GM21786 (cell line): ENCODE measurements at regions not wholly inside any gene's neighbourhood (a gene's known extent, or its start where the extent isn't known, plus 50 kb on each side); places are given as distances from the start of the nearest gene placed in this dataset.

Experiments
- ATAC-seq: cut with Tn5 transposase; IDR thresholded peaks from one replicate; pipeline ENCODE4 v1.9.1; 2021; ENCODE audit not compliant: unreplicated experiment

DNA sequence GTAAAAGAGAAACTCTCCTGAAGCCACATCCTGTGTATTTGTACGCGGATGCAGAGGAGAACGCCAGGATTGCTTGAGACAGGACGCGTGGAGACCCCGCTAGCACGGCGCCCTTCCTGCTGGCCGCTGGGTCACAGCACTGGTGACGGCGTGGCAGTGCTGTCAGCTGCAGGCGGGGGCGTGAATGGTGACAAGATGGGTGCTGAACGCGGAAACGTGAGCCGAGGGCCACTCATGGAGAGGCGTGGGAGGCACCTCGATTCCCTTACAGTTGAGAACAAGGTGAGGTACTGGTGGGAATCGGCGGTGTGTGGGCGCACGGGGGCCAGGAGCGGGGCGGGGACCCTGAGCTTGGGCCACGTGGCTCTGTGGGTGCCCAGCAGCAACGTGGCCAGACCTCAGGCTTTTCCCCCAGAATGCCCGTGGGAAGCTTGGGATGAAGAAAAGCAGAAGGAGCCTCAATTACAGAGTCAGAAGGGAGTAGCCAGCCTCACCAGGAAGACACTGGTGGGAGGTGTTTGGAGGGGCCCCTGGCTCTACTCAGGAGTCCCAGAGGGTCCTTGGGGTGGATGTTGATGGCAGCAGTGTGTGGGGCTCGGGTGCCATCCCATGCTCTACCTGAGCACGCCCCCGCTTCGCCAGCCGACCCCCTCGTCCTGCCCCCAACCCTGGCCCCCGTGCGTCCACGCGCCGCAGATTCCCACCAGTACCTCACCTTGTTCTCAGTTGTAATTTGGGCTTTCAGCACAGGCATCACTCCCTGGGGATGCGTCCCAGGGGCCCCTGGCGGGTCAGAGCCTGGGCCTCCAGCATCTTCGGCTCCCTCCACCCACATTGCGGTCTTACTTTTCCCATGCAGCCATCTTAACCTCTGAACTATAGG is 208.4 kb upstream of the TCERG1L start:
- no peak for ATAC-seq

DNA sequence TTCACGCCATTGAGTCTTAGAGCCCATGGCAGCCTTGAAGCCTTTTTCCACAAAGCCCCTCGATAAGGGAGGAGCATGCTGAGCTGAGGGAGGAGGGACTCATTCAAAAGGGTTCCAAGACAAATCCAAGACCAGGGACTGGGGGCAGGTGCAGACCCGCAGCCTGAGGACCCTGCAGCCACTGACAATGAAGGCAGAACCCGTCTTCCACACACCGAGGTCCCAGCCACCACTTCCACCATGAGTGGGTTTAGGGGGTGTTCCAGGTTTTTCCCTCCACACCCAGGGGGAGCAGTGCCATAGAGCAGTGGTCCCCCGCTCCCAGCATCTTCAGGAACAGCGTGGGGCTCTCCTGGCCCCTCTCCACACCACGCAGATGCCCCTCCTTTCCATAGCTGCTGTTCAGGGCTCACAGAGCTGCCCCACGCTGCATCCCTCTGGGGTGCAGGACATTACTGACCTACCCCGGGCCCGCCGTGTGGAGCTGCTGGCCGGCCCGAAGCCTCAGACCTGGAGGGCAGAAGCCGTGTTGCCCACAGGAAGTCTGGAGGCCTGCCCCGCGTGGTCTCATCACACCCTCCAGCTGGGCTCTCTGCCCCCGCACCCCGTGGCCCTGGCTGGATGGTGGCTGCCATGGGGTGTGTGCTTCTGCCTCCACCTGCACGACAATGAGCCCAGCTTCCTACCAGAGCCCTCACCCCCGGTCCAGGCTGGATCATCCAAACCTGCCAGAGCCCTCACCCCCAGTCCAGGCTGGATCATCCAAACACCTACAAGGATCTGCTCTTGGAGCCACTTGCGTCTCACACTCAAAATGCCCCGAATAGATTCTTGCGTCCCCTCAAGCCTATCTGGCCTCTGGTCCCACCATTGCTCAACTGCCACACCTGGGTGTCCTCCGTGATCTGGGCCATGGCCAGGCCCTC is 220.0 kb upstream of the TCERG1L start:
- no peak for ATAC-seq

DNA sequence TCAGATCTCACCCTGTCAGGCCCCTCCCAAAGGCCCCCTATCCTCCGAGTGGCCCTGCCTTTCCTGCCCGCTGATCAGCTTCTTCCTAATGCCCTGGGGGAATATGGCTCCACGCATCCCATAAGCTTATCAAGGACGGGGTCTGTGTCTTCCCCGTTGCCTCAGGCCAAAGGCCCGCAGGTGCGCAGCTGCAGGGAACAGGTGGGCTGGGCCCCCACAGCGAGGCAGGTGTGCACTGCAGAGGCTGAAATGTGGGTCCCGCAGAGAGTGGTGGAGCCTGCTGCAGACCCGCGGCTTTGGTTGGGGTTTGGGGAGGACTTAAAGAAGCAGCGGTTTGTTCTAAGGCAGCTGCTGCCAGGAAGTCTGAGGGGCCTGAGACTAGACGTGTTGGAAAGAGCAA is 220.8 kb upstream of the TCERG1L start:
- ATAC-seq: no peak

DNA sequence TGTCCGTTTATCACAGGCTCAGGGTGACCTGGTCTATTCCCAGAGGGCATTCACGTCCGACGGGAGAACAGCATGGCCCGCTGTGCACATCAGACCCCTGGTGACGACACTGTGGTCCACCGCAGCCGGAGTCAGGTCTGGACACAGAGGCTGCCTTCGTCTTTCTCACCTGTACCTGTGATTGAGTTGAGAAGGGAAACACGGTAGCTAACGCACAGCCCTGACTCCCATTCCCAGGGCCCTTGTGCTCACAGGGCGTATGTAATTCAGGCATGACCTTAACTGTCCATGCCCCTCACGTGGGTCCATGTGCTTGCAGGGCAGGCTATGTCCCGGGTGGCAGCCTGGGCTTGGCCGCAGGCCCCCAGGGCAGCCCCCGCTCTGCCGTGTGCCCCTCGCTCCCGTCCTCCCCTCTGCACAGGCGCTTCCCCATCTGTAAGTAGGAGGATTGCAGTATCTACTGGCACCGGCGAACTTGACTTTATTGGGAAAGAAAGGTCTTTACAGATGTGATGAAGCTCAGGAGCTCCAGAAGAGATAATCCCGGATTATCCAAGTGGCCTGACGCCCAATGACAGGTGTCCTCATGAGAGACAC is 221.3 kb upstream of the TCERG1L start:
- no peak for ATAC-seq

DNA sequence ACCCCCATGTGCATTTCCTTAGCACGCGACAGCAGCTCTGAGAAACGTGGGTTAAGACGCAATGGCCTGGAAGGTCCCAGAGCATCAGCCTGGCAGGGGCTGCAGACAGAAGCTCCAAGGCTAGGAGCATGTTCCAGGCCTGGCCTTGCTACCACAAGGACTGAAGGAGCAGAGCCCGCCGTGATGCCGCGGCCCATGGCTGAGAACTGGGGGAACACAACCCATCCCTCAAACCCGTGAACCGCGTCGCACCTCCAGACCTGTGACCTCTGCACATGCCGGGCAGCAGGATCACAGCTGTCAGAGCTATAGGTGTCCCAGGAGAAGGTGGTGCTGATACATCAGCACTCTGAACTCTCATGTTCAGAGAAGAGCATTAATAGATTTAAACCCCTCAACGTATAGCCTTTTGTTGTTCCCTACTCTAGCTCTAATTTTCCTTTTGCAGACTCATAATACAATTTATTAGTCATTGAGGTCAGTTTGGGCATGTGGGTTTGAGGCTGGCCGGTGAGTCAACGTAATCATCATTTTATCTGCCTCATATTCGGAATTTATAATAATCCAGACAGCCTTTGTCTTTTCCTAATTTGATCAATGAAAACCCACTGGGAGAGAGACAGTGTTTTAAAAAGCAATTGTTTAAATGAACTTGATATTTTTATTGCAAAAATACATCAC is 222.5 kb upstream of the TCERG1L start:
- no peak for ATAC-seq

DNA sequence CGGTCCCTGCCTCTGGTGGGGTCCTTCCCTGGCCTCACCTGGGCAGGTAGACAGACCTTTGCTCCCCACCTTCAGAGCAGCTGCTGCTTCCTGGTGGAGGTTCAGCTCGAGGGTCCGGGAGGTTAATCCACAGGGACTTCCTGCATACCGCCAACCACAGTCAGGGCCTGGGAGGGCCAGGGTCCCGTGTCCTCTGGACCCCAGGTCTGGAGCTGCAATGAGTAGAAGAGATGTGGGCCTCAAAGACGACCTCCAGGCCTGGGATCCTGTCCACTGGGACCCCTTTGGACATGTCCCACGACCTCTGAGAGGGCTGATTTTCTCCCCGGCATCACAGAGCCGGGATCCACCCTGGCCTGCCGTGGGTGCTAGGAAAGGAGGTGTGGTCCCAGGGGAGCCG is 223.3 kb upstream of the TCERG1L start:
- no peak for ATAC-seq

DNA sequence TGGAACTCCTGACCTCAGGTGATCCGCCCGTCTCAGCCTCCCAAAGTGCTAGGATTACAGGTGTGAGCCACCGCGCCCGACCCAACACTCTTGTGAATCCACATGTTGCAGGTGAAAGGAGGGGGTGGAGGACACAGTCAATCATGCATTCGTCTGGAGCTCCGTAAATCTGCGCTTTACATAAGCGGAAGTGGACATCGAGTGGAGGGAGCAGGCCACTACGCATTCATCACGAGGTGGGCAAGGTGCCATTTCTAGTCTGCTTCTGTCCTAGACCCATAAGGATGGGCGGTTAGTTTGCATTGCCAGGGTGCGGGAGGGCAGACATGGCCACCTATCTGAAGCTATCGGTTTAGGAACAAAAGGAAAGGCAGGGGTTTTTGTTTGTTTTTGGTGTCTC is 225.2 kb upstream of the TCERG1L start:
- ATAC-seq: no peak

DNA sequence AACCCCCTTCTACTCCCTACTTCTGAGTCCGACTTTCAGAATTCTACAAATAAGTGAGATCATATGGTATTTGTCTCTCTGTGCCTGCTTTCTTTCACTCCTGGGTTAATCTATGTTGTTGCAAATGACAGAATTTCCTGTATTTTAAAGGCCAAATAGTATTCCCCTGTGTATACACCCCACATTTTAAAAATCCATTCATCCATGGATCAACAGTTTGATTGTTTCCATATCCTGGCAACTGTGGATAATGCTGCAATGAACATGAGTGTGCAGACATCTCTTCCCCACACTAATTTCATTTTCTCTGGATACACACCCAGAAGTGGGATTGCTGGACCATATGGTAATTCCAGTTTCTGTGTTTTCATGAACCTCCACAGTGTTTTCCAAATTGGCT is 225.8 kb upstream of the TCERG1L start:
- ATAC-seq: no peak

DNA sequence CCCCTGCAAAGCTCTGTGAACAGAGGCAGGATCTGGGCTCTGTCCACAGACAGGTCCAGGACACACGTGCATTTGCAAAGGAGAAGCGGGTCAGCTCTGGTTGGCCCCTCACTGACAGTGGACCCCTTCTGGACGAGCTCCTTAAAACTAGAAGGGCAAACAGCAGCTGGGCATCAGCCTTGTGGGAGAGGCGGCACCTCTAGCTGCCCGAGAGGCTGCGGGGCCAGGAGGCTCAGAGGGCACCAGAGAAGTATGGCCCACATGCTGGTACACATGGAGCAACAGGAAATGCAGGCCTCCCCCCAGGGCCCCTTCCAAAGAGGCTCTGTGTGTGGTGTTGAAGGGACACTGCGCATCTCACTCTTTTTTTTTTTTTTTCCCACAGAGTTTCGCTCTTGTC is 233.0 kb upstream of the TCERG1L start:
- ATAC-seq: no peak

DNA sequence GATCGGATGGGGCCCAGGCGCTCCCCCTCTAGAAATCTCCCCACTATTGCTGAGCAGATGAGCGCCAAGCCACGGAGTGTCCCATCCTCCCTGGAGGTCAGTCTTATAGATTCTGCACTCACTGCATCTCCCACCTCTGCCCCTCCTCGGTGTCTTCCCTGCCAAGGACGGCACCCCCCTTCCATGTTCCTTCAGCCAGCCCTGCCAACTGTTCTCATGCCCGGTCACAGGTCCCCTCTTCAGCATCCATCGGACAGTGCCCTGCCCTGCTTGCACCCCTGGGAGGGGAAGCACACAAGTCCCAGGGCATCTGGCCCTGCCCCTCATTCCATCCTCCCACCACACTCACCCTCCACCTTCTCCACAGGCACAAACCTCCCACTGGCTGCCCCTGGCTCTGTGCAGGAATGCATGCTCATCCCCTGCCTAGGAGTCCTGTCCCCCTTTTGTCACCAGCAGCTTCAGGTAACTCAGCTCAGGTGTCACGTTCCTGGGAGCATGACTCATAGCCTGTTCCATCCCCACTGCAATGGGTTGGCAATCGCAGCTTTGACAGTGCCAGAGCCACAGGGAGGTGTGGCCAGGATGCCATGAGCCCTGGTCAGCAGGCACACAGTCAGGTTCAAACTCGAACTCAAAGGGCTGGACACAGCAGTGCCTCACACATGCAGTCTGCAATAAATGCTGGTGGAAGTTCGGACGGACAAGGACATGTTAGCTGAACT is 234.7 kb upstream of the TCERG1L start:
- no peak for ATAC-seq

DNA sequence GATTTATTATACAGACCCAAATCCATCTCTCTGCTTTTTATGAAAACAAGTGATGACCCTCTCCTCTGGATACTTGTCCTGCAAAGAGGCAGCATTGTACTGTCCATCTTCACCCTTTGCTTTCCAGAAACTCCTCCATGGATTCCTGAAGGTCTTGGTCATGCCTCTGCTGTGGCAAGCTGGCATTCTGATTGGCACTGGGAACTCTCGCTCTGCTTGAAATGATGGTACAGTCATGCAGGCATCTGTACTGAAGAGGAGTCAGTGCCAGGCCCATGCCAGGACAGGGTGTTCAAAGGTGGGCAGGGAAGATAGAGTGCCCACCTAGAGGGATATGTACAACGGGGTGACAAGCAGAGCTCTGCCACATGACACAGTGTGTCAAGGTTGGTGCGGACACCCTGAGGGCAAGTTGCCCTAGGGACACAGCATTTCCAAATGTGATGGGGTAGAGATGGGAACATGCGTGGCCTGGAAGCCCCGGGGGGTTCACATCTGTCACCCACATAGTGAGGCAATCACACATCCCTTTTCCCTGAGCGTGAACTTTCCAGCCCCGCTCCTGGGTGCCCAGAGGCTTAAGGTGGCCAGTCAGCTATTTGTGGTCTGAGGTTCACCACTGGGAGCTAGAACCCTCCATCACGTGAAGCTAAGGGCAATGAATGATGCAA is 235.7 kb upstream of the TCERG1L start:
- ATAC-seq: no peak

DNA sequence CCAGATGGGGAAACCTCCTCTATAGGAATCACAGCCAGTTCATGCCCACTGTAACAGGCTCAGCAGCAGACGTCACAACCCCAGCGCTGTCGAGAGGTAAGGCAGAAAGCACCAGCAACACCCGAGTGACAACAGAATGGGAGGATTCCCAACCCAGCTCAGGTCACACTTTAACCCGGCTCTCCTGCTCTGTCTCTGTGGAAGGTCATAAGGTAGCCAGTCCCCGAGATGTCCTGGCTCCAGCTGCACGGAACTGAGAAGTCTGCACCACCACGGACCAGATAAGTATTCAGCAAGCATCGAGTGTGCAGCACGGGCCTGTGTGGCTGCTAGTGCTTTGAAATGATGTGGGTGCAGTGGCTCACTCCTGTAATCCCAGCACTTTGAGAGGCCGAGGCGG is 236.7 kb upstream of the TCERG1L start:
- no peak for ATAC-seq

DNA sequence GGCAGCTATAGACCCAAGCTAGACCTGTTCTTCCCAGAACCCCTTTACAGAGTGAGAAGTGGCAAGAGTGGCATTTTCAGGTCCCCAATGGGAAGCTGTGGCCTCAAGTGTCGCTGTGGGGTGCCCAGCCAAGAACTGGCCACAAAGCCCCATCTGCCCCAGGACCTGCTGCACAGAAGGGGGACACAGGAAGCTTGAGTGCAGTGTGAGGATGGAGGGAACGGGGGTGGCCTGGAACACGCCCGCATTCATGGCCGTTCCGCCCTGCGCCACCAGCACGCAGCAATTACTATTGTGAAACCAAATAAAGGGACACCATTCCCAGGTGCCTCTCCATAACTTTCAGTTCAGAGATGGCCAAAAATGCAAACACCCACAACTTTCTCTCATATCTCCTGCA is 237.6 kb upstream of the TCERG1L start:
- no peak for ATAC-seq

DNA sequence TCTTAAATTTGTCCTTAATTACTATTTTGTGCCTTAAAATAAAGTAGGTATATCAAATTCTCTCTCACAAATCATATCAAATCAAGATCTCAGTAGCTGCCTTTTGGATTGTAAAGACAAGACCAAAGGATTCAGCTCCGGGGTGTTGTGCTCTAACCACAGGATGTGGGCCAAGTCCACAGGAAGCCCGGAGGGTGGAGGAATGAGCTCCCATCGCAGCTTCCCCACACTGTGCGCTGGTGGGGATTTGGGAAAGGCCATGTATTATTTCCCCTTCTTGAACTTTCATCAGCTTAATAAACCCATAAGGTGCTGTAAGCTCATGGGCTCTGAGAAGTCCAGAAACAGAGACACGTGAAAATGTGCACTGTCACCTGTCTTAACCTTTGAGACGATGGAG is 241.6 kb upstream of the TCERG1L start:
- ATAC-seq: no peak

DNA sequence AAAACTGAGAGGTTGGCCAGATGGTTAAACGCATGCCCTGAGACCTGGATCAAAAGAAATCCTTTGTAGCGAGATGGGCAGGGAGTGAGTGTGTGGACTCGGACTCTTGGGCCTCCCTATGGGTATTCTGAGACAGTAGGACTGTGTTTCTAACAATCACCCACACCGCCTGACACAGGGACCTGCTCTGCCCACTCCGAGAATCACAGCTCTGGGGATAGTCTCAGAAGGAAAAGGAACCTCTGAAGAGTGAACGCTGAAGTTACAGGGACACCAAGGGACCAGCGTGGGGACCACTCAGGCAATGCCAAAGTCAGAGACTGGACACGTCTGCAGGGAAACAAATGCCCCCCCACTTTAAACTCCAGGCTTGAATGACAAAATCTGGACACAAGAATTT is 242.1 kb upstream of the TCERG1L start:
- ATAC-seq: no peak

DNA sequence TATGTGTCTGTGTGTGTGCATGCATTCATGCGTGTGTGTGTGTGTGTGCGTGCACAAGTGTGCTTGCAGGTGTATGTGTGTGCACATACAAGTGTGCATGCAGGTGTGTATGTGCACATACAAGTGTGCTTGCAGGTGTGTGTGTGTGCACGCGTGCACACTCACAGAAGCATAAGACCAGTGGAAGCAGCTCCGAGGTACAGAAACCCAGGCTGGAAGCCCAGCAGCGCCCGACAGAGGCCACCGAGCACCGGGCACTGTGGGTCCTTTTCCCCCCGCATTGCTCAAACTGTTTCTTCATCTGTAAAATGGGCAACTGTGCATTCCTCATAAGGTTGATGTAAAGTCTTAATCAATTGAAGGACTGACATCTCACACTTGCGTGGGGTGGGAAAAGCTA is 243.3 kb upstream of the TCERG1L start:
- no peak for ATAC-seq

DNA sequence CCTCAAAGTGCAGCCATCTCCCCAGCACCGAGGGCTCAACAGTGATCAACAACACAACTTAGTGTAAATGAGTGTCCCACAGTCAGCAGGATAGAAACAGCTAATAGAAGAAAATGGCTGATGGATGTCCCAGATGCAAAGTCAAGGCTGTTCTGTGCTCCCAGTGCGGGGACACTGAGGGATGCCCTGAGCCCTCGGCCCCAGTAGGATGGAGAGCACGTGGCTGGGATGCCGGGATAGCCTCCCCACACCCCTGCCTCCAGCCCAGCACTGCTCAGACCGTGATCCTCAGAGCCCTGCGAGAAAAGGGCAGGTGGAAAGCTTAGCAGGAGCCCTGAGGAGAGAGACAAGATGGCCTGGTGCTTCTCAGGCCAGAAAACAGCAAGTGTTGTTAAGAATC is 243.9 kb upstream of the TCERG1L start:
- ATAC-seq: no peak

DNA sequence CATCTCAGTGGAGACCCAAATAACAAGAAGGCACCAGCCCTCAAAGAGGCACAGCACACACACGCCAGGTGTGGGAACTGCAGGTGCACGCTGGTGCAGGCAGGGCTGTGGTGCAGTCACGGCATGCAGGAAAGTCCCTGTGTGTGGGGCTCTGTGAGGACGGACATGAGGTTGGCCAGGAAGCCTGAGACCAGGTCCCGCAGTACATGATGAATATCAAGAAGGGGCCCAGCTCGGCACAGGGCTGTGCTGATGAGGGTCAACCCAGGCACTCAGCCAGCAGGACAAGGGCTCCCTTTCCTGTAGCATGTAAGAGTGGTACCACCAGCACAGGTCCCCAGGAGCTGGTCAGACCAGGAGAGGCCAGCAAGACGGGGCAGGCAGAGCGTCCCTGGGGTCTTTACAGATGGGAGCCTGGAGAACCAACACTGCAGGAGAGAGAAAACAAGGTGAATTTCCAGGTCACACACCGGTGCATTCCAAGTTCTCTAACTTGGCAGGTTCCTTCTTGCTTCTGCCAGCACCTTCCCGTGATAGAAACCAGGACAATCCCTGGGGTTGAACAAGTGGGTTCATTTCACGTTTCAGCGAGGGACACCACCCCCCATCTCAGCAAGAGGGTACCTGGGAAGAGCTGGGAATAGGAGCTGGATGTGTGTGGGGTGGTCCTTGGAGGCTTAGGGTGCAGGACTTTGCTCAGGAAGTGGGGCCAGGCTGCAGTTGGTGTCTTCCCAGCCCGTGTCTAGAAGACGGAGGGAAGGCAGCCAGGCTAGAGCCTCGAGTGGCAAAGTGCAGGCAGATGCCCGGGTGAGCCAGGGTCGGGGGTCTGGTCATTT is 244.8 kb upstream of the TCERG1L start:
- ATAC-seq: no peak

DNA sequence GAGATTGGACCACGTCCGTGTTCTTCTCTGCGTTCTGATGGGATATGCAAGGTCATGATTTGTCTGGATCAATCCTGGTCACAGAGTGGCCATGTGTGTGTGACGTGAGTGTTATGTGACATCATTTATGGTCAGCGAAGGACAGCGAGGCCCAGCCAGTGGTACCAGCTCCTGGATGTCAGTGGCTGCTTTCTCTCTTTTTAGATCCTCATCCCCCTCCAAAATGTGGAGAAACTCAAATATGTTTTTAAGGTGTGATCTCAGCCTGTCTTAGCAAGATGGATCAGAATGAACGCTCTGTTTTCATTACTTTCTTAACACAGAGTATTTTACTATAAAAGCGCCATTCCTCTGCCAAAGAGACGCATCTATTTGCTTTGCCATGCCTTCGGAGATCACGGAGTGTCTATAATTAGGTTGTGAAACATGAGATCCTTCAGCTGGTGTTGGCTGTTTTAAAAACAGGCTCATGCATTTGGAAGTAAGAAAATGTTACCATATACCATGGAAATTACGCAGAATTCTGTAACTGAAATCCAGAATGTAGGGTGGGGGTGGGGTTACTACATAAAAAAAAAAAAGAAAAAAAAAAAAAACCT is 245.5 kb upstream of the TCERG1L start:
- no peak for ATAC-seq
